Thymus (tissue), 11 donors: ENCODE measurements at regions not wholly inside any gene's neighbourhood (a gene's known extent, or its start where the extent isn't known, plus 50 kb on each side); places are given as distances from the start of the nearest gene placed in this dataset.

Experiments
- DNase-seq, 9 donors: peaks; one replicate each; pipeline ENCODE4 v3.0.0-alpha.2; 2013; ENCODE audit warnings: low spot score in 9 of 9, low read depth in 6 of 9, missing footprints in 1 of 9
- H3K27ac ChIP-seq, 2 donors: one replicate each; pipeline ENCODE4 v1.5.1; 2013; ENCODE audit warnings: control low read depth in 1 of 2, low read depth in 1 of 2, low read length in 1 of 2, mild to moderate bottlenecking in 1 of 2, moderate library complexity in 1 of 2
- H3K27me3 ChIP-seq, 2 donors: one replicate each; pipeline ENCODE4 v1.5.1; 2013; ENCODE audit warnings: low read length in 1 of 2; ENCODE audit not compliant: control insufficient read depth in 2 of 2, insufficient read depth in 1 of 2
- H3K36me3 ChIP-seq, 2 donors: one replicate each; pipeline ENCODE4 v1.5.1; 2013; ENCODE audit warnings: low read length in 1 of 2, mild to moderate bottlenecking in 1 of 2, moderate library complexity in 1 of 2; ENCODE audit not compliant: control insufficient read depth in 2 of 2, insufficient read depth in 2 of 2
- H3K4me1 ChIP-seq, 2 donors: one replicate each; pipeline ENCODE4 v1.5.1; 2013; ENCODE audit warnings: low read length in 2 of 2; ENCODE audit not compliant: control insufficient read depth in 2 of 2, insufficient read depth in 2 of 2
- H3K4me3 ChIP-seq, 2 donors: one replicate each; pipeline ENCODE4 v1.5.1; 2013; ENCODE audit warnings: low read length in 2 of 2, control low read depth in 1 of 2, mild to moderate bottlenecking in 1 of 2
- H3K9me3 ChIP-seq, 2 donors: one replicate each; pipeline ENCODE4 v1.5.1; 2013; ENCODE audit warnings: low read length in 1 of 2, mild to moderate bottlenecking in 1 of 2; ENCODE audit not compliant: control insufficient read depth in 2 of 2, insufficient read depth in 1 of 2
- WGBS: extraction: QIAGEN DNeasy Blood & Tissue Kit; methylation state at CpG from one replicate; pipeline ENCODE4 v1.1.7; 2013; 5-methylcytosine and 5-hydroxymethylcytosine counted together
- donor health status: healthy.

DNA sequence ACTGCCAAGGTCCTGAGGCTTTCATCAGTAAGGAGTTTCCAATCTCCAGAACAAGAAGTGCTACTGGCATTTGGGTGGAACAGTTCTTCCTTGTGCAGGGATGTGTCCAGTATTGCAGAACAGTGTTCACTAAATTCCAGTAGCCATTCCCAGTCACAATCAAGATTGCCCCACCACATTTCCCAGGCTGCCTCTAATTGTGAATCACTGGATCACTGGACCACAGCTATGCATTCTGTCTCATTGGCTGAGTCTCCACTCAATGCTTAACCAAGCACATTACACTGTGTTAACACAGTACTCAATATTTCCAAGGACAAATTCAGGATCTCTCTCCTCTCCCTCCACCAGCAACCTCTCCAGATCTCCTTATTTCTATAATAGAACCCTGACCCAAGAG is 160.2 kb upstream of the CCDC150 start:
- DNase-seq = no peak
- H3K27me3 ChIP-seq = peaks cover 0 to 2% of the 10 kb centered on the region in 2 donors
- no peak overlapping the region for H3K27ac ChIP-seq
- H3K36me3 ChIP-seq = no peaks in the 10 kb centered on the region
- no peaks in the 10 kb centered on the region for H3K9me3 ChIP-seq
- H3K4me1 ChIP-seq = no peaks in the 10 kb centered on the region
- H3K4me3 ChIP-seq = no peak overlapping the region

DNA sequence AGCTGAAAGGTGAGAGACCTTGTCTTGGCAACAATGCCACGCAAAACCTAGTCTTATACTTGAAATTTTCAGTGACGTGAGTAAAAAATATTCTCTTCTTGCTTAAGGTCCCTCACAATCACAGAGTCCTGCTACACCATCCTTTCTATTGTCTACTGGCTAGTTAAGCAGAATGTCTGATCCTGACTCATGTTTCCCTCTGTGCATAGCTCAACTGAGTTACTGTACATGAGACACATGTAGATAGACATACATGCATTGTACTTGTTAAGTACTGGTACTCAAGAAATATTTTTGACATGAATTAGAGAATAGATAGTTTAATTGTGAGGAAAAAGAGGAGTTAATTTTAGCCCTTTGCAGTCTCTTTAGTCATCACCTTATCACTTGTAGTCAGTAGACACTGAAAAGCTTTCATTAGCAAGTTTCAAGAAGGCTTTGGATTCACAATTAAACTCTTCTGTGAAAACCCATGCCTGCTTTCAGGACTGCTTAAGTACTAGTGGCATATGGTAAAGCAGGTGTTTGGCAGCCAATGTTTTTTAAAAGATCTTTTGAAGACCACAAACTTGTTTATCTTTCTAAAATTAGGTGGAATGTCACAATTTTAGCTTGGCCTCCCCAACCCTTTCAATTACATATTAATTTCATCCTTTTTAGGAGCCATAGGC is 158.7 kb upstream of the CCDC150 start:
- Histone ChIP-seq H3K27me3 (peaks cover 0 to 2% of the 10 kb centered on the region in 2 donors), H3K27ac (no peak overlapping the region), H3K36me3 (no peaks in the 10 kb centered on the region), H3K9me3 (no peaks in the 10 kb centered on the region), H3K4me1 (no peaks in the 10 kb centered on the region), H3K4me3 (no peak overlapping the region)
- no peak for DNase-seq
- WGBS = 97% methylated on average over 2 of the region's 2 CpGs

DNA sequence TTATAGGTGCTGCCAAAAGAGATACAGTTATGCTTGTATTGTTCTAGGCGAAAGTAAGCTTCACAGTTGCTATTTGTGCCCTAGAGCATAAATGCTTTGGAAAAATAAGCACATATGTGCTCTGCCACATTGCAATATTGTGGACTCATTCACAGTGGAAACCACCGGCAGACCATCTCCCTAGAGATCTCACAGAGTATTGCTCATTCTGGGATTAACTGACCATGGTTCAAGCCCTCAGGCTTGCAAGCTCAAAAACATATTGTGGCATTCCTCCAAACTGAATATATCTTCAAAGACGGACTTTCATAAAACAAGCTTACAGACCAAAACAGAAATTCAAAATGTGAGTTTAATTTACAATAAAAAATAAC is 158.2 kb upstream of the CCDC150 start:
- no peaks in the 10 kb centered on the region for H3K9me3 ChIP-seq
- H3K36me3 ChIP-seq = no peaks in the 10 kb centered on the region
- H3K27ac ChIP-seq = no peak overlapping the region
- 95% methylated on average over 3 of the region's 3 CpGs for WGBS
- no peak for DNase-seq
- H3K4me3 ChIP-seq = no peak overlapping the region
- peaks cover 0 to 2% of the 10 kb centered on the region in 2 donors for H3K27me3 ChIP-seq
- H3K4me1 ChIP-seq = no peaks in the 10 kb centered on the region

DNA sequence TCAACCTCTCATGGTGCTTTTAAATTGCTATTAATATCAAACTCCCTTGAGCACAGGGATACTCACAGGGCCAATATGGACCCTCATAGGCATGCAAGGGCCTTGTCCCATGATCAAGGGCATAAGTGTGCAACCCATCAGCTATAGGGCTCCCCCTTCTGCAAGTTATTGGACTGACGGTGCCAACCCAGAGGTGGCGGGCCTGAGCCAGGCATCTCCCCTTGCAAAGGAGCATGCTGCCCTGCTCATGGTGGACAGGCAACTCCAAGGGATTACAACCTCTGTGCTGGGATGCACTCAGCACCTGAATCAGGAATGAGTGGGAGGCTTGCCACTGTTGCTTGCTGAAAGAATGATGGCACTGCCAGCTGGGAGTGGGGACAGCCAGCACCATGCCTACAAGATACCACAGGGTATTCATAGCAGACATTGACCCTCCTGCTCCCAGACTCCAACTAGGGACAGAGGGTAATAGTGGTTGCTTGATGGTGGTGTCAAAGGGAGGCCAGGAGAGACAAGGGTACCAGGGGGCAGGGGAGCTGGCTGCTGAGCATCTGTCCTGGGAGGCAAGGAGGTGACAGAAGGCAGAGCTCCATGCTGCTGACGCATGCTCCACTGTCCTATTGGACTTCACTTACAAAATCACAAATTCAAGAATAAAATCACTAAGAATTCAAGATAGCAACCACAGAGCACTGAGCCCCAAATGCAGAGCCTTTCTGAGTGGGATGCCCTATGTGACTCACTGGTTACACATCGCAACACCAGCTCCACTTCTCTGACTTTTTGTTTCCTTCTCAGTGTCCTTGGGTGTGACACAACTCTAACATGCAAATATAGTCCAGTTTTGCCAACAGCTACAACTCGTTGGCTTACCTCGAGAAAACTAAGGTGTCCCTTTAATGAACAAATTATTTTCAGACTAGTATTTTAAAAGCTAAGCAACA is 157.1 kb upstream of the CCDC150 start:
- no peak overlapping the region for H3K4me3 ChIP-seq
- DNase-seq = no peak
- peaks cover 0 to 2% of the 10 kb centered on the region in 2 donors for H3K27me3 ChIP-seq
- no peaks in the 10 kb centered on the region for H3K36me3 ChIP-seq
- H3K9me3 ChIP-seq = no peaks in the 10 kb centered on the region
- H3K4me1 ChIP-seq = no peaks in the 10 kb centered on the region
- H3K27ac ChIP-seq = no peak overlapping the region
- 96% methylated on average over 6 of the region's 6 CpGs for WGBS

DNA sequence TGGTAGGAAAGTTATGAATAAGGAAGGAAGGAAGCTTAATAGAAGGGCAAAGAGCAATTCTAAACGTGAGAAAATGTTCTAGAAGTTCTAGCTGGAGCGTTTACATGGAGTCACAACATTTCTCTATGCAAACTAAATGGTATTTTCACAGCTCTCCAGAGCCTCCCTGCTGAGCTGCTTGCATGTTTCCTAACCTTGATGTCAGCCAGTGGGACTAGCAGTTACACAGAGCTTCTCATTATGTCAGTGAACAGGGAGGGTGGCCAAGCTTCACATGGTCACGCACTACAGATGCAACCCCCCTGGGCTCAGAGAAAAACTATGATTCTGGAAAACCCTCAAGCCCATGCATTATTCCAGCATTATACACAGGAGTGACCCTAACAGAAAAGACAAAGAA is 153.4 kb upstream of the CCDC150 start:
- Histone ChIP-seq H3K36me3 (no peaks in the 10 kb centered on the region), H3K9me3 (no peaks in the 10 kb centered on the region), H3K4me3 (no peak overlapping the region), H3K4me1 (no peaks in the 10 kb centered on the region), H3K27ac (no peak overlapping the region), H3K27me3 (peaks cover 0 to 2% of the 10 kb centered on the region in 2 donors)
- 87% methylated on average over 3 of the region's 3 CpGs for WGBS
- no peak for DNase-seq

DNA sequence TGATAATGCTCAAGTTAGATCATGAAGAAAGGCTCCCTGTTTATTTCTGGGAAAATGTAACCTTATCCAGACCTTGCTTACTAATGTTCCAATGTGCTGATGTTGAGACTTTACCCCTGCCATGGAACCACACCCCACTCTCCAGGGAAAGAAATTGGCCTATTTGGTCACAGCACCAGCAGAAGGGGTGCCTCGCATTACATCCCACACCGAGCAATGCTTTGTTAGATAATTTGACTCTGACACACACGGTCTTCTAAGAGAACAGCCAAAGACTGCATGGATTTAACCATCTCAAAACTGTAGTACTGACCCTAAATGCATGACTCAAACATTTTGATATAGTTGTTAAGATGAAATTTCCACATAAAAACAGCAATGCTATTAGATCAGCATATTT is 152.1 kb upstream of the CCDC150 start:
- no peak for DNase-seq
- Histone ChIP-seq H3K36me3 (no peaks in the 10 kb centered on the region), H3K9me3 (no peaks in the 10 kb centered on the region), H3K27ac (no peak overlapping the region), H3K4me3 (no peak overlapping the region), H3K27me3 (no peaks in the 10 kb centered on the region), H3K4me1 (no peaks in the 10 kb centered on the region)
- WGBS = 92% methylated on average over 3 of the region's 3 CpGs

DNA sequence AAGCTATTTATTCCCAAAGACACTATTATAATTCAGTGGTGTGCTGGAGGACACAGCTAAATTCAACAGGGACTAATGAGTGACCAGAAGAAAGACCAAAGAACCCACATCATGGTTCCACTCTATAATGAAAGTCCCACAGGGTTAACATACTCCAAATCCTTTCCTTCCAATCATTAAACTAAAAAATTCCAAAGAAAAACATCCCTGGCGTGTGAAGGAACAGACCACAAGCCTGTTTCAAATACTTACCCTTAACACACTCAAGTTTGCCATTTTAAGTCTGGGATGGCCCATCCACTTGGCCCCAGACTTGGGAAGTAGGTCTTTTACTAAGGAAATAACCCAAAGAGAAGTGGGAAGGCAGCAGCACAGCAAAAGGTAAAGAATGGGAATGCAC is 150.1 kb upstream of the CCDC150 start:
- H3K9me3 ChIP-seq = no peaks in the 10 kb centered on the region
- no peak overlapping the region for H3K27ac ChIP-seq
- no peaks in the 10 kb centered on the region for H3K4me1 ChIP-seq
- H3K36me3 ChIP-seq = no peaks in the 10 kb centered on the region
- 95% methylated on average over 1 of the region's 1 CpG for WGBS
- no peaks in the 10 kb centered on the region for H3K27me3 ChIP-seq
- no peak overlapping the region for H3K4me3 ChIP-seq
- no peak for DNase-seq

DNA sequence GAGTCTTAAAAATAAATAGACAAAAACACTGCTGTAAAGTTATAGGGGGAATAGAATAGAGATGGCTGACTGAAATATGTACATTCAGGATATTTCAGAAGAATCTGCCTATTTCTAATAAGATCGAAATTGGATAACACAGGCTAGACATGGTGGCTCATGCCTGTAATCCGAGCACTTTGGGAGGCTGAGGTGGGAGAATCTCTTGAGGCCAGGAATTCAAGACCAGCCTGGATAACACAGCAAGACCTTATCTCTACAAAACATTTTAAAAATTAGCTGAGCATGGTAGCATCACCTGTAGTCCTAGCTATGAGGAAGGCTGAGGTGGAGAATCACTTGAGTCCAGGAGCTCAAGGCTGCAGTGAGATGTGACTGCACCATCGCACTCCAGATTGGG is 146.6 kb upstream of the CCDC150 start:
- no peaks in the 10 kb centered on the region for H3K27me3 ChIP-seq
- no peaks in the 10 kb centered on the region for H3K9me3 ChIP-seq
- H3K4me1 ChIP-seq = no peaks in the 10 kb centered on the region
- H3K4me3 ChIP-seq = no peak overlapping the region
- no peak for DNase-seq
- no peaks in the 10 kb centered on the region for H3K36me3 ChIP-seq
- H3K27ac ChIP-seq = no peak overlapping the region
- 95% methylated on average over 3 of the region's 3 CpGs for whole genome bisulfite sequencing

DNA sequence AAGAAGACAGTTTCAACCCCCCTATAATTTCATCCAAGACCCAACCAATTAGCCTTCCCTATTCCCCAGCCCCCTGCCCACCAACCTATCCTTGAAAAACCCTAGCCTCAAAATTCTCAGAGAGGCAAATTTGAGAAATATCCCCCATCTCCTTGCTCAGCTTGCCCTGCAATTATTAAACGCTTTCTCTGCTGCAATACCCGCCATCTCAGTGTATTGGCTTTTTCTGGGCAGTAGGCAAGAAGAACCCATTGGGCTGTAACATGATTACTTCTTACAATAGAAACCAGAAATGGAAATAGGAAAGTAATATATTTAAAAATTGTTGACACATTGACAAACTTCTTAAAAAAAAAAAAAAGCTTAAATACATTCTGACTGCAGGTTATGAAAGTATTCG is 140.6 kb upstream of the CCDC150 start:
- H3K27me3 ChIP-seq = no peaks in the 10 kb centered on the region
- H3K4me3 ChIP-seq = no peak overlapping the region
- no peaks in the 10 kb centered on the region for H3K36me3 ChIP-seq
- no peak for DNase-seq
- H3K27ac ChIP-seq = no peak overlapping the region
- no peaks in the 10 kb centered on the region for H3K4me1 ChIP-seq
- WGBS = 93% methylated on average over 3 of the region's 3 CpGs
- H3K9me3 ChIP-seq = peaks cover 0 to 3% of the 10 kb centered on the region in 2 donors
